ENCODE measurements at regions not wholly inside any gene's neighbourhood (a gene's known extent, or its start where the extent isn't known, plus 50 kb on each side); places are given as distances from the start of the nearest gene placed in this dataset.

DNA sequence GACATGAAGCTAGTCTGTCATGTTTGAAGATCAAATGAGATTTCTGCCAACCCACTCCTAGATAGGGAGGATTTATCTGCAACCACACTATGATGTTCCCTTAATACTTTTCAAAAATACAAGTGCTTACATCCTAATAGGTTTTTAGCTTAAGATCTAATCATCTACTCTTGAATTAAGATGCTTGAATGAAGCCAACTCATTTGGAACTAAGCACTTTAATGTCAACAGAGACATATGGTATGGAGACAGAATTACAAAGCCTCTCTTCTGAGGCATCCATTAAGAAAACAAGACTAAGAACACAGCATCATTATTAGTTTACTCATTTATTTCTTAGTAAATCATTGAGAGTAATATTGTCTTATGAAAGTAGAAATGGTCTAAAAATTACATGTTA is 139.3 kb upstream of the NFIB start:
- TF ChIP-seq, protein P1, sequence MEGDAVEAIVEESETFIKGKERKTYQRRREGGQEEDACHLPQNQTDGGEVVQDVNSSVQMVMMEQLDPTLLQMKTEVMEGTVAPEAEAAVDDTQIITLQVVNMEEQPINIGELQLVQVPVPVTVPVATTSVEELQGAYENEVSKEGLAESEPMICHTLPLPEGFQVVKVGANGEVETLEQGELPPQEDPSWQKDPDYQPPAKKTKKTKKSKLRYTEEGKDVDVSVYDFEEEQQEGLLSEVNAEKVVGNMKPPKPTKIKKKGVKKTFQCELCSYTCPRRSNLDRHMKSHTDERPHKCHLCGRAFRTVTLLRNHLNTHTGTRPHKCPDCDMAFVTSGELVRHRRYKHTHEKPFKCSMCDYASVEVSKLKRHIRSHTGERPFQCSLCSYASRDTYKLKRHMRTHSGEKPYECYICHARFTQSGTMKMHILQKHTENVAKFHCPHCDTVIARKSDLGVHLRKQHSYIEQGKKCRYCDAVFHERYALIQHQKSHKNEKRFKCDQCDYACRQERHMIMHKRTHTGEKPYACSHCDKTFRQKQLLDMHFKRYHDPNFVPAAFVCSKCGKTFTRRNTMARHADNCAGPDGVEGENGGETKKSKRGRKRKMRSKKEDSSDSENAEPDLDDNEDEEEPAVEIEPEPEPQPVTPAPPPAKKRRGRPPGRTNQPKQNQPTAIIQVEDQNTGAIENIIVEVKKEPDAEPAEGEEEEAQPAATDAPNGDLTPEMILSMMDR (IDR thresholded peaks at IDR 0.05; ENCODE audit: control extremely low read depth in 1 of 3, insufficient read depth in 1 of 3, low read depth in 1 of 3, low read length in 3 of 3) = no peak
- no peak for TF ChIP-seq MAFK (IDR thresholded peaks at IDR 0.05; ENCODE audit: low read depth, low read length)
- no peak for TF ChIP-seq SP1 (IDR thresholded peaks at IDR 0.05; ENCODE audit: low read depth, low read length)
- TF ChIP-seq TCF12 (IDR thresholded peaks at IDR 0.05; ENCODE audit: low read depth, low read length) = no peak
- TF ChIP-seq CEBPB (IDR thresholded peaks at IDR 0.05; ENCODE audit: low read depth, low read length) = no peak
- TF ChIP-seq SIX5 (IDR thresholded peaks at IDR 0.05; ENCODE audit: low read depth, low read length) = no peak
